ENCODE measurements at regions not wholly inside any gene's neighbourhood (a gene's known extent, or its start where the extent isn't known, plus 50 kb on each side); places are given as distances from the start of the nearest gene placed in this dataset.
"Not testable (repeated sequence)": the region's sequence is repeated elsewhere in the genome, so short reads cannot be mapped to it uniquely, and the experiment has no call there.

DNA sequence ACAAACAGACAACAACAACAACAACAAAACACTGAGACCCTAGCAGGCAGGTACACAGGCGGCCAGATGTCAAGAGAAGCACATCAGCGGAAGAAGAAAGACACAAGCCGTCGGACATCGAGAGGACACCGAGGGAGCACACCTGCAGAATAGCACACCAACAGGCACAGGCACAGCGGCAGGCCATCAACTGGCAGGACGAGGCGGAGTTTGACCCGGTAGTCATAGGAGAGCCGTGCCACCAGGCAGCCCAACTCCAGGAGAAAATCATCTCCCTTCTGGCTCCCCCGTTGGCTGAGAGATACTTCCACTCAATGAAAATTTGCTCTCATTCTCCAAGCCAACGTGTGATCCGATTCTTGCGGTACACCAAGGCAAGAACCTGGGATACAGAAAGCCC is 352.1 kb upstream of the IZUMO3 start:
- H3K4me3 ChIP-seq (replicated peaks; ENCODE audit: low read depth, low read length): no peak overlapping the region
- DNase-seq (ENCODE audit: low read depth): no peak
- TF ChIP-seq, protein P1, sequence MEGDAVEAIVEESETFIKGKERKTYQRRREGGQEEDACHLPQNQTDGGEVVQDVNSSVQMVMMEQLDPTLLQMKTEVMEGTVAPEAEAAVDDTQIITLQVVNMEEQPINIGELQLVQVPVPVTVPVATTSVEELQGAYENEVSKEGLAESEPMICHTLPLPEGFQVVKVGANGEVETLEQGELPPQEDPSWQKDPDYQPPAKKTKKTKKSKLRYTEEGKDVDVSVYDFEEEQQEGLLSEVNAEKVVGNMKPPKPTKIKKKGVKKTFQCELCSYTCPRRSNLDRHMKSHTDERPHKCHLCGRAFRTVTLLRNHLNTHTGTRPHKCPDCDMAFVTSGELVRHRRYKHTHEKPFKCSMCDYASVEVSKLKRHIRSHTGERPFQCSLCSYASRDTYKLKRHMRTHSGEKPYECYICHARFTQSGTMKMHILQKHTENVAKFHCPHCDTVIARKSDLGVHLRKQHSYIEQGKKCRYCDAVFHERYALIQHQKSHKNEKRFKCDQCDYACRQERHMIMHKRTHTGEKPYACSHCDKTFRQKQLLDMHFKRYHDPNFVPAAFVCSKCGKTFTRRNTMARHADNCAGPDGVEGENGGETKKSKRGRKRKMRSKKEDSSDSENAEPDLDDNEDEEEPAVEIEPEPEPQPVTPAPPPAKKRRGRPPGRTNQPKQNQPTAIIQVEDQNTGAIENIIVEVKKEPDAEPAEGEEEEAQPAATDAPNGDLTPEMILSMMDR (IDR thresholded peaks at IDR 0.05; ENCODE audit: low read length, missing control alignments): no peak

DNA sequence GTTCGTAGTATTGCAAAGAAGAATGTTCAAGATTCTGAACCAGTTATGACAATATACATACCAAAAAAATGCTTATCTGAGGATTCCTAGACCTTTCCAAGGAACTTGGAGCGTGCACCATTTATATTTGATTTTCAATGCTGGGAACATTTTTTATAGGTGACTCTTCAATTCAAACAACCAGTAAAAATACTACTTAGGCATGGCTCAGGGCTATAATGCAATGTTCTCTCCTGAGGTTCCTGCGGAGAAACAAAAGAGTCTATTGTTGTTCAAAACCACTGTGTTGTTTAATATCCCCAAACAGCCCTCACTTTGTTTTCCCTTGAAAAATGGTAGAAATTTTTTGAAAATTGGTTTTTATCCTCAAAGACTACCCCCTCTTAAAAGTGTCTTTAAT is 335.7 kb upstream of the IZUMO3 start:
- H3K4me3 ChIP-seq (replicated peaks; ENCODE audit: low read depth, low read length): no peak overlapping the region
- no peak for DNase-seq (ENCODE audit: low read depth)
- TF ChIP-seq, protein P1 (IDR thresholded peaks at IDR 0.05; ENCODE audit: low read length, missing control alignments): no peak

DNA sequence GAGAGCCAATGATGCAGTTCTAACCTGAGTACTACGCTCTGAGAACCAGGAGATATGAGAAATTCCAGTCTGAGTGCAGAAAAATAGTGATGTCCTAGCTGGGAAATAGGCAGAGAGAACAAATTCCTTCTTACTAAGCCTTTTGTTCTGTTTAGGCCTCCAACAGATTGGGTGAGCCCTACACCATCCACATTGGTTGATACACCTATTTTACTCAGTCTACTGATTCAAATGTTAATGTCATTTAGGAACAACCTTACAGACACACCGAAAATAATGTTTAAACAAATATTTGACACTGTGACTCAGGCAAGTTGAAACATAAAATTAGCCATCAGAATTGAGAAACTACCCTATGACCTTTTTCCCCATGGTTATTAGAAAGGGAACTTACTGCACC is 333.9 kb upstream of the IZUMO3 start:
- DNase-seq (ENCODE audit: low read depth): no peak
- H3K4me3 ChIP-seq (replicated peaks; ENCODE audit: low read depth, low read length): no peak overlapping the region
- TF ChIP-seq, protein P1 (IDR thresholded peaks at IDR 0.05; ENCODE audit: low read length, missing control alignments): no peak

DNA sequence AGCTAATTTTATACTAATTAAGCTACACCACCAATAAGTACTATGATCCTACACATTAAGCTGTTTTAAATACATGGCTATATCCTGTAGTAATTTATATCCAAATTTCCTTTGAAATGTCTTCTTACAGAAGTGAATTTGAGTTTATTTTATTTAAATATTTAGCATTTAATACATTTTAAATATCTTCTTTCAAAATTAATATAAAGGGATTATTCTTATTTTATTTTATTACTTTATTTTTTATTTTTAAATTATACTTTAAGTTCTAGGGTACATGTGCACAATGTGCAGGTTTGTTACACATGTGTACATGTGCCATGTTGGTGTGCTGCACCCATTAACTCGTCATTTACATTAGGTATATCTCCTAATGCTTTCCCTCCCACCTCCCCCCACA is 310.9 kb upstream of the IZUMO3 start:
- not testable (repeated sequence) for H3K4me3 ChIP-seq (replicated peaks; ENCODE audit: low read depth, low read length); DNase-seq (ENCODE audit: low read depth)

DNA sequence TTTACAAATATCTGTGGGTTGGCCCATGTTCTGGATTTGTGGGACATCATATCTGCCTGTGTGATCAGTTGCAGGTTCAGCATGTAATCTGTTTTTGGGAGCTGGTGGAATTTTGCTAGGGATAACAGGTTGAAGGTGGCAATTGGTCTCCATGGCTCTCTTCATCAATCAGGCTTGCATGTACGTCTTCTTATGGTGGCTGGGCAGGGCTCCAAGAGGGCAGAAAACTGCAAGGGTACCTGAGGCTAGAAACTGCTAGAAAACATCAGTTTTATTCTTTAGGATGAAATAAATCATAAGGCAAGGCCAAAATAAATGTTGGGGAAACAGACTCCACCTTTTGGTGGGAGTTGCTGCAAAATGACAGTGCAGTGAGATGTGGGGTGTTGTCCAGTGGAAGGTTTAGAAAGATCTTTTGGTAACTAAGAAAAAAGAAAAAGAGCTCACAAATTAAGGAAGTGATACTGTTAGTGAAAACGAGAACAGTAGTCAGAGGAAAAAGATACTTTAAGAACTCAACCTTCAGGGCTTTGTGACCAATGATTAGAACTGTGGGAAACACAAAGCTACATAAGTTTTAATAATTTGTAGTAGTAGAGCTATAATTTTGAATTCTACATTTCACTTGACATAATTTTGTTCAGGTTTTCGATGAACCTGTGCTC is 300.7 kb upstream of the IZUMO3 start:
- TF ChIP-seq, protein P1 (IDR thresholded peaks at IDR 0.05; ENCODE audit: low read length, missing control alignments): no peak
- DNase-seq (ENCODE audit: low read depth): no peak

DNA sequence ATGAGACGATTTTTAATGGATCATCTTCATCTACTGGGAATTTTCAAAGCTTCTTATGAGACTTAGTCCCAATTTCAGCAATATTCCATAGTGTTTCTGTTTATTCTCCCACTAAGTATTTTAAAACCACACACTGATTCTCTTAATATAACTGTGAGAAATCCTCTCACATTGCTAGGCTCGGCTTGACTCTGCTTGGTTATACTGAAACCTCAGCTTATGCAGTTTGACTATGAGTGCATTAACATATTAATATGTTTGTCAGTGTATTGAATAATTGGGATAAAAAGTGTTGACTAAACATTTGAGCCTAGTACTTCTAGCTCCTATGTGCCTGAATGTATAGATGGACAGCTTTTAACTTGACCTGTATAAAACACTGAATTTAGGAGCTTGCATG is 298.5 kb upstream of the IZUMO3 start:
- no peak overlapping the region for H3K4me3 ChIP-seq (replicated peaks; ENCODE audit: low read depth, low read length)
- DNase-seq (ENCODE audit: low read depth): no peak
- TF ChIP-seq, protein P1 (IDR thresholded peaks at IDR 0.05; ENCODE audit: low read length, missing control alignments): no peak

More for the DNA sequence above, 300.7 kb upstream of the IZUMO3 start:
- H3K4me3 ChIP-seq (replicated peaks; ENCODE audit: low read depth, low read length): no peak overlapping the region

DNA sequence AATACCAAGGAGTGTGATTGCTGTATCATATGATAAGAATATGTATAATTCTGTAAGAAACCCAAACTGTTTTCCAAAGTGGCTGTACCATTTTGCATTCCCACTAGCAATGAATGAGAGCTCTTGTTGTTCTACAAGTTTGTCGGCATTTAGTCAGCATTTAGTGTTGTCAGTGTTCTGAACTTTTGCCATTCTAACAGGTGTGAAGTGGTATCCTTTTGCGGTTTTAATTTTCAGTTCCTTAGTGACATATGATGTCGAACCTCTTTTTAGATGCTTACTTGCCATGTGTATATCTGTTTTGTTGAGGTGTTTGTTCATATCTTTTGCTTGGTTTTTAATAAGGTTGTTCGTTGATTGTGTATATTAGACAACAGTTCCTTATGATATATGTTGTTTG is 296.3 kb upstream of the IZUMO3 start:
- H3K4me3 ChIP-seq (replicated peaks; ENCODE audit: low read depth, low read length): no peak overlapping the region
- TF ChIP-seq, protein P1 (IDR thresholded peaks at IDR 0.05; ENCODE audit: low read length, missing control alignments): no peak
- no peak for DNase-seq (ENCODE audit: low read depth)

Measured in fibroblast of pulmonary artery (primary cell).